ENCODE measurements at regions not wholly inside any gene's neighbourhood (a gene's known extent, or its start where the extent isn't known, plus 50 kb on each side); places are given as distances from the start of the nearest gene placed in this dataset.

DNA sequence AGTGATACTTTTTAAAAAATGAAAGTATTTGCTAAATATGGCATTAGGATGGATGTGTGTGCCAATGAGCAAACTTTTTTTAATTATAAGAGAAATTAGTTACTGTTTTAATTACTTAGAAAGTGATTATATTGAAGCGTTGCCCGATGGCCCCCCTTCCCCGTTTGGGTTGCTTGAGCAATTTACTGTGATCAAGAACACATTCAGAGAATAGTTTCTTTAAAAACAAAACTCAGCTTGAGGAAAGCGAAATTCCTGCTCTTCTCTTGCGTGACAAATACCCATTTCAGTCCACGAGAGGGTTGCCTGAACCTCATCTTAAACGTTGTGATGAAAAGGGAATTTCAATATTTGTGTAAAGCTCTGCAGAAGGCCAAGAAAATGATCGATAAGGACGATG, 234.1 kb downstream of the GATA3 start:
- DNase-seq (ENCODE audit: insufficient read length) (no peak), FAIRE-seq (no peak)
- no peak for TF ChIP-seq TAF1 (IDR thresholded peaks at IDR 0.05; ENCODE audit: borderline replicate concordance, low read depth, low read length)
- TF ChIP-seq POLR2A (IDR thresholded peaks at IDR 0.05; ENCODE audit: low read depth, low read length): no peak
- TF ChIP-seq POLR2AphosphoS5 (IDR thresholded peaks at IDR 0.05; ENCODE audit: low read depth, low read length): no peak

DNA sequence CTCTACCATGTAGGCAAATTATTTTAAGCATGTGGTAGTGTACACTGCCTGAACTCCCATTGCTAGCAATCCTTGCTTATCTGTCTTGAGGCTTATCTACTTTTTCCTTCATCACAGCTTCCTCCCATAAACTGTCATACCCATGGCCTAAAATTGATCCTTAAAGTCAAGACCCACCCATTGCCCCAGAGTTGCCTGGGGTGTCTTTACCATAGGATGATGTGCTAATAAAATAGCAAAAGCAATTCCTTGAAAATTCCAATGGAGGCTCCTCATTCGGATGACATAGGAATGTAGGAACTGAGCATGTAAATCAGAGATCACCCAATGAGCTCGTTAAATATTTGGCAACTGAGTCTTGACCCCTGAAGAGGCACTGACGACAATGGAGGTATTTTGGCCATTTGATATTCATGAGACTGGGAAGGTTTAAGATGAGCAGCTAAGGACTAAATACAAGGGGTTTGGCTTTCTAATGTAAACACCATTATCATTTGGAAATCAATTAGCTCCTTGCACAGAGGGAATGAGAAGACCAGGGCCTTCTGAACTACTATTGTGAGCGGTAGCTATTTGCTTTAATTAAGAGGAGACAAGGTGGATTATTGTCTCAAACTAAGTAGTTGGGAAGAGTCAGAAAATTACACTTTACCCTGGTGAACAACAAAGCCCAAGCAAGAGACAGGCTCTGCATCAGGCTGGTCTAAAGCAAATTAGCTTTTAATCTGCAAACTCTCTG, 234.9 kb downstream of the GATA3 start:
- no peak for FAIRE-seq

GRCh38 chr10:8294779-8295178, 240.3 kb downstream of the GATA3 start:
- FAIRE-seq: no peak
- TF ChIP-seq POLR2AphosphoS5 (IDR thresholded peaks at IDR 0.05; ENCODE audit: low read depth, low read length): no peak
- no peak for TF ChIP-seq POLR2A (IDR thresholded peaks at IDR 0.05; ENCODE audit: low read depth, low read length)
- no peak for DNase-seq (ENCODE audit: insufficient read length)

More for the DNA sequence above, 234.9 kb downstream of the GATA3 start:
- TF ChIP-seq TAF1 (IDR thresholded peaks at IDR 0.05; ENCODE audit: borderline replicate concordance, low read depth, low read length) (no peak), POLR2A (IDR thresholded peaks at IDR 0.05; ENCODE audit: low read depth, low read length) (no peak), POLR2AphosphoS5 (IDR thresholded peaks at IDR 0.05; ENCODE audit: low read depth, low read length) (no peak)
- DNase-seq (ENCODE audit: insufficient read length): no peak

GRCh38 chr10:8295311-8295710, 240.8 kb downstream of the GATA3 start:
- no peak for DNase-seq (ENCODE audit: insufficient read length)
- TF ChIP-seq POLR2A (IDR thresholded peaks at IDR 0.05; ENCODE audit: low read depth, low read length): no peak
- TF ChIP-seq TAF1 (IDR thresholded peaks at IDR 0.05; ENCODE audit: borderline replicate concordance, low read depth, low read length): no peak
- no peak for TF ChIP-seq POLR2AphosphoS5 (IDR thresholded peaks at IDR 0.05; ENCODE audit: low read depth, low read length)
- FAIRE-seq: no peak

DNA sequence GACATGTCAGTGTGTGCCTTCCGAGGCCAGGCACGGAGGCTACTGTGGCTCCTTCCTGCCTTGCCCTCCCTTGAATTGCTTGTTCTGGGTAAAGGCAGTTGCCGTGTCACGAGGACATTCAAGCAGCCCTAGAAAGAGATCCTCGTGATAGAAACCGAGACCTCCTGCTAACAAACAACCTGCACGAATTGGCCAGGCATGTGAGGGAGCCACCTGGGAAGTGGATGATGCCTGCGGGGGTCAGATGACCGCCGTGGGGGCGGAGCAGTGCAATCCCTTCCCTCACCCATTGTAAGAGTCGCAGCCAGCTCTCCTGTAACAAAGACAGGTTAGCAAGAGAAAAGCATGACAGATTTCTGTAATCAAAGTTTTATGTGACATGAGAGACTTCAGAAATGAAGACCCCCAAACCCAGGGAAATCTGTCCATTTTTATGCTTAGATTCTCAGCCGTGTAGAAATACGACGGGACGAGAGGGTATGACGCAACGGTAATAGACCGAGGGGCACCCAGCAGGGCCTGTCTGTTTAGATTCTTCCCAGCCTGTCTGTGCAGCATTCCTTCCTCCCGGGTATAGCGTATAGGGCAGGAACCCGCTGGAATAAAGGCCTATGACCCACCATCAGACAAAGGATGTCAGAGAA, 241.7 kb downstream of the GATA3 start:
- TF ChIP-seq POLR2AphosphoS5 (IDR thresholded peaks at IDR 0.05; ENCODE audit: low read depth, low read length) (no peak), TAF1 (IDR thresholded peaks at IDR 0.05; ENCODE audit: borderline replicate concordance, low read depth, low read length) (no peak), POLR2A (IDR thresholded peaks at IDR 0.05; ENCODE audit: low read depth, low read length) (no peak)
- no peak for FAIRE-seq
- DNase-seq (ENCODE audit: insufficient read length): no peak

- no peak for TF ChIP-seq POLR2AphosphoS5 (IDR thresholded peaks at IDR 0.05; ENCODE audit: low read depth, low read length)
- TF ChIP-seq POLR2A (IDR thresholded peaks at IDR 0.05; ENCODE audit: low read depth, low read length): no peak
- TF ChIP-seq TAF1 (IDR thresholded peaks at IDR 0.05; ENCODE audit: borderline replicate concordance, low read depth, low read length): no peak
- DNase-seq (ENCODE audit: insufficient read length) (no peak), FAIRE-seq (no peak)
These were observed 242.2 kb downstream of the GATA3 start for GRCh38 chr10:8296734-8297101.

GRCh38 chr10:8297107-8297506, 242.6 kb downstream of the GATA3 start:
- TF ChIP-seq POLR2A (IDR thresholded peaks at IDR 0.05; ENCODE audit: low read depth, low read length): no peak
- TF ChIP-seq TAF1 (IDR thresholded peaks at IDR 0.05; ENCODE audit: borderline replicate concordance, low read depth, low read length): no peak
- no peak for TF ChIP-seq POLR2AphosphoS5 (IDR thresholded peaks at IDR 0.05; ENCODE audit: low read depth, low read length)
- DNase-seq (ENCODE audit: insufficient read length): no peak
- FAIRE-seq: no peak

DNA sequence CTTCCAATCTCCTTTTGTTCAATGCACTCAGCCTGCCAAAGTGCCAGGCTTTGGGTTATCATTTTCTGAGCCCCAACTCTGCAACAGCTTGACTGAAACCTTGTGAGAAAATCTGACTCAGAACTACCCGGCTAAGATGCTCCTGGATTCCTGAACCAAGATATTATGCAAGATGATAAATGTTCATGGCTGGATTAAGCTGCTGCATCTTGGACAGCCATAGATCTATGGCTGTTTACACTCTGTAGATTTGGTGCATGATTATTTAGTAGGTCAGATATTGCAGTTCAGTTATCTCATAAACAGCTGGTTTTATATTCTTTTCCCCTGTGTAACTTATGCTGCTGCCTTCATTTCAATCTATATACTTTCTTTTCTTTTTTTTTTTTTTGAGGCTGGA, 243.5 kb downstream of the GATA3 start:
- no peak for FAIRE-seq
- DNase-seq (ENCODE audit: insufficient read length): no peak

GRCh38 chr10:8298896-8299570, 244.5 kb downstream of the GATA3 start:
- no peak for TF ChIP-seq POLR2A (IDR thresholded peaks at IDR 0.05; ENCODE audit: low read depth, low read length)
- TF ChIP-seq TAF1 (IDR thresholded peaks at IDR 0.05; ENCODE audit: borderline replicate concordance, low read depth, low read length): no peak
- no peak for TF ChIP-seq POLR2AphosphoS5 (IDR thresholded peaks at IDR 0.05; ENCODE audit: low read depth, low read length)

More for the DNA sequence above, 243.5 kb downstream of the GATA3 start:
- no peak for TF ChIP-seq TAF1 (IDR thresholded peaks at IDR 0.05; ENCODE audit: borderline replicate concordance, low read depth, low read length)
- TF ChIP-seq POLR2A (IDR thresholded peaks at IDR 0.05; ENCODE audit: low read depth, low read length): no peak
- TF ChIP-seq POLR2AphosphoS5 (IDR thresholded peaks at IDR 0.05; ENCODE audit: low read depth, low read length): no peak

DNA sequence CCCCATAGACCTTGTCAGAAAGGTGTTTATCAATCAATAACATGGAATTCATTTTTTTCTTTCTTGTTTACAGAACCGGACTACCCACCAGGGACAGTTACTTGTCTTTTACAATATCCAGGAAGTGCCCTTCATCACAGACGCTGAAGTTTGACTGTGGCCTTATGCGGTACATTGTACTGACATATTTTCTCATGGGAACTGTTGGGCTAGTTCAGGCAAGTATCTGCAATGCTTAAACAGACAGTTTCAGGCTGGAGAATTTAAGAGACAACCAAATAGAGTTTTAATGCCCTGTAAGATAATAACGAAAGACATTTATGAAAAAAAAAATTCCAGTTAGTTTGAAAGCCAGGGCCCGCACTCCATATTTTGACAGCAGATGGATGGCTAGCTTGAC, 246.4 kb downstream of the GATA3 start:
- FAIRE-seq: no peak
- TF ChIP-seq TAF1 (IDR thresholded peaks at IDR 0.05; ENCODE audit: borderline replicate concordance, low read depth, low read length) (no peak), POLR2A (IDR thresholded peaks at IDR 0.05; ENCODE audit: low read depth, low read length) (no peak), POLR2AphosphoS5 (IDR thresholded peaks at IDR 0.05; ENCODE audit: low read depth, low read length) (no peak)

More at GRCh38 chr10:8298896-8299570, 244.5 kb downstream of the GATA3 start:
- FAIRE-seq (peak; percentile 38), DNase-seq (ENCODE audit: insufficient read length) (no peak)

GRCh38 chr10:8301333-8301732, 246.8 kb downstream of the GATA3 start:
- FAIRE-seq: no peak
- no peak for DNase-seq (ENCODE audit: insufficient read length)
- TF ChIP-seq TAF1 (IDR thresholded peaks at IDR 0.05; ENCODE audit: borderline replicate concordance, low read depth, low read length): no peak
- TF ChIP-seq POLR2AphosphoS5 (IDR thresholded peaks at IDR 0.05; ENCODE audit: low read depth, low read length): no peak
- TF ChIP-seq POLR2A (IDR thresholded peaks at IDR 0.05; ENCODE audit: low read depth, low read length): no peak

More for the DNA sequence above, 246.4 kb downstream of the GATA3 start:
- DNase-seq (ENCODE audit: insufficient read length): no peak
